ENCODE measurements at regions not wholly inside any gene's neighbourhood (a gene's known extent, or its start where the extent isn't known, plus 50 kb on each side); places are given as distances from the start of the nearest gene placed in this dataset.

- TF ChIP-seq RAD21 (IDR thresholded peaks at IDR 0.05; ENCODE audit: low read length) (no peak), NRF1 (IDR thresholded peaks at IDR 0.05; ENCODE audit: low read depth, low read length) (no peak), SMC3 (IDR thresholded peaks at IDR 0.05; ENCODE audit: low read depth, low read length) (no peak), CTCF (IDR thresholded peaks at IDR 0.05) (no peak), FOXM1 (IDR thresholded peaks at IDR 0.05; ENCODE audit: low read depth) (no peak)
Observed at GRCh38 chr3:10644189-10644588, 138.8 kb upstream of the ATP2B2 start.
